Fibroblast of villous mesenchyme (primary cell): ENCODE measurements at regions not wholly inside any gene's neighbourhood (a gene's known extent, or its start where the extent isn't known, plus 50 kb on each side); places are given as distances from the start of the nearest gene placed in this dataset.
"Not testable (repeated sequence)": the region's sequence is repeated elsewhere in the genome, so short reads cannot be mapped to it uniquely, and the experiment has no call there.

ENCODE experiments used
- DNase-seq: peaks from one replicate; pipeline ENCODE4 v3.0.0-alpha.2; 2010; ENCODE audit warnings: low read depth
- H3K4me3 ChIP-seq: 2 replicates; pipeline ENCODE4 v1.5.1; 2011; ENCODE audit warnings: low read depth, mild to moderate bottlenecking, low read length
- TF ChIP-seq, protein P1 (sequence below): IDR thresholded peaks from 2 replicates; pipeline ENCODE4 v1.5.1; 2012; ENCODE audit warnings: low read depth, mild to moderate bottlenecking, low read length; ENCODE audit not compliant: insufficient read depth

DNA sequence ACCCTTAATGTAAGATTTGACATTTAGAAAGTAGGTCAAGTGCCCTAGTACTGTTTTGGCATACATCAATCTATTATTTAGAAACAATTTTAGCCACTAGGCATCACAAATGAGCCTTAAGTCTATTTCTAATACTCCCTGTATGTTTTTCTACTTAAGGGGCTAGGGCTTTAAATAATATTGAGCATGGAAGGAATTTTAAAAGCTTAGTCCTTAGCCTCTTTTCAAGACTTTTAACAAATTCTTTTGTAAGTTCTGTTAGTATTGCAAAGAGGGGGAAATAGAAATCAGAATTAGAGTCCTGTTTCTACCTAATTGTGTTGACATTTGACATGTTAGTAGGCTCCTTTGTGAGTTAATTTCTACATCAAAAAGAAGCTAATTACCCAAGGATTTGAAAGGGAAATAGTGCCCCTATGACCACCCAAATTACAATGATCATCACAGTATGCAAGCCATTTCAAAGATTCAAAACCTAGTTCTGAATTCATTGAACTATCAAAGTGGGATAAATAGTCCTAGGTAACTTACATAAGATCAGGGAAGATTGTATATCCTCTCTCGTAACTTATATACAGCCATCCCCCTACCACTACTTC, 647.8 kb upstream of the ACO1 start:
- no peak for DNase-seq
- TF ChIP-seq, protein P1, sequence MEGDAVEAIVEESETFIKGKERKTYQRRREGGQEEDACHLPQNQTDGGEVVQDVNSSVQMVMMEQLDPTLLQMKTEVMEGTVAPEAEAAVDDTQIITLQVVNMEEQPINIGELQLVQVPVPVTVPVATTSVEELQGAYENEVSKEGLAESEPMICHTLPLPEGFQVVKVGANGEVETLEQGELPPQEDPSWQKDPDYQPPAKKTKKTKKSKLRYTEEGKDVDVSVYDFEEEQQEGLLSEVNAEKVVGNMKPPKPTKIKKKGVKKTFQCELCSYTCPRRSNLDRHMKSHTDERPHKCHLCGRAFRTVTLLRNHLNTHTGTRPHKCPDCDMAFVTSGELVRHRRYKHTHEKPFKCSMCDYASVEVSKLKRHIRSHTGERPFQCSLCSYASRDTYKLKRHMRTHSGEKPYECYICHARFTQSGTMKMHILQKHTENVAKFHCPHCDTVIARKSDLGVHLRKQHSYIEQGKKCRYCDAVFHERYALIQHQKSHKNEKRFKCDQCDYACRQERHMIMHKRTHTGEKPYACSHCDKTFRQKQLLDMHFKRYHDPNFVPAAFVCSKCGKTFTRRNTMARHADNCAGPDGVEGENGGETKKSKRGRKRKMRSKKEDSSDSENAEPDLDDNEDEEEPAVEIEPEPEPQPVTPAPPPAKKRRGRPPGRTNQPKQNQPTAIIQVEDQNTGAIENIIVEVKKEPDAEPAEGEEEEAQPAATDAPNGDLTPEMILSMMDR, result no peak

DNA sequence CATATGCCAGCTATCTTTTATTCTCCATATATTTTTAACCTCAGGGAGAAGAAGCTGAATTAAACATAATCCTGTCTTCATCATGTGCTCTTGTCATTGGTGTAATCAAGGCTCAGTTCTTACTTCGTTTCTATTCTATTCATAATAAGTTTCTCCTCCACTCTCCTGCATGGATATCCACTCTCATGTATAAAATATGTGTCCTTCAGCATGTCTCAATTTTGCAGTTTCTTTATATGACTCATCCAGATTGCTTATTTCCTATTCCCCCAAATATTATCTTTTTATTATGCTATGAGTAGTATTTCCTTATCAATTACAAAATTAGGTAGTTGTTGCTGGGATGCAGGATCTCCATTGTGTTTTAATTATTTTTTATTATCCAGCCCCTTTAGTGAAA, 643.7 kb upstream of the ACO1 start:
- peak; percentile 2 for DNase-seq
- TF ChIP-seq, protein P1, result no peak
- no peak overlapping the region for H3K4me3 ChIP-seq

More for the DNA sequence above, 647.8 kb upstream of the ACO1 start:
- no peak overlapping the region for H3K4me3 ChIP-seq

DNA sequence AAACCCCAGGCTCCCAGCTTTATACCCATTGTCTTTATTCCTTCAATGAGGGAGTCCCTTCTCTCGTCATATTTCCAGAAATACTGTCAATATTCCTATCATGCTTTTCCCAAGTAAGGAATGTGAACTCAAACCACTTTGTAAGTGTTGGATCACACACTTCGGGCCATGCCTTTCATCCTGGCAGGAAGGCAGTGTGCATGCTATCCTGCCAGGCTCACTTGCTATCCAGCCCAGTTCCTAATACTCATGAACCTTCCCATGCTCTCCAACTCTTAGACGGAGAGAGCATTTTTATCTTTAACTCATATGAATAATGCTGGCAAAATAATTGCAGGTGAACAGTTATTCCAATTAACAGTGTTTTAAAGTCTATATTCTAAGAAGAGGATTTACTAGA, 639.9 kb upstream of the ACO1 start:
- TF ChIP-seq, protein P1, result no peak
- no peak for DNase-seq
- no peak overlapping the region for H3K4me3 ChIP-seq

DNA sequence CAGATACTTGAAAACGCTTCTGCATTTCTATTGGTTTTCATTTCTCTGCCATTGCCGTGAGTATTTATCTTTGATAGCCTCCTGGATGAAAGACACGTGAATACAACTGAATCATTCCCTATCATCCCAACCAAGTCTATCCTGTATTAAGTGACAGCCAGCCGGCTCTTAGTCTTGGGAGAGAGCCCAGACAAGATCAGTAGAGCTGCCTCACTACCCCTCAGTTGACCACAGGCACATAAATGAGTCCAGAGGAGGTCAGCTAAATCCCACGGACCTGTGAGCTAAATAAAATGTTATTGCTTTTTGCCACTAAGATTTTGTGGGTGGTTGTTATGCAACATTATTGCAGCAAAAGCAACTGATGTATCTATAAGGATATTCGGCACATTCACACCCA, 639.0 kb upstream of the ACO1 start:
- H3K4me3 ChIP-seq, result no peak overlapping the region
- TF ChIP-seq, protein P1, result no peak
- DNase-seq, result no peak

DNA sequence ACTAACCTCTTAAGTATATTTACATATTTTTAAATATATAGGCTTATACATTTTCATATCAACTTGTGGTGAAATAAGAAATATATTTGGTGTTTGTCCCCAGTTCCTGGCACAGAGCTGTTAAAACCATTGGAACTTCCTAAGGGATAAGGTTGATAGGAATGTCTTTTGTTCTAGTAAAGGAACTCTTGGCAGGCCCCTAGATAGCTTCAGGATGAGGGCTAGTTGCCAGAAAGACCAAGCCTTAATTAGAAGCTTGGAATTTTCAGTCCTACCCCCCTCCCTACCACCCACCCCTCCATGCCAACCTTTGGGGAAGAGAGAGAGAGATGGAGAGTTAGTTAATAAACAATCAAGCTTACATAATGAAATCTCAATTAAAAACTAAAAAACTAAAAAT, 638.6 kb upstream of the ACO1 start:
- TF ChIP-seq, protein P1, result no peak
- no peak overlapping the region for H3K4me3 ChIP-seq
- DNase-seq, result no peak

DNA sequence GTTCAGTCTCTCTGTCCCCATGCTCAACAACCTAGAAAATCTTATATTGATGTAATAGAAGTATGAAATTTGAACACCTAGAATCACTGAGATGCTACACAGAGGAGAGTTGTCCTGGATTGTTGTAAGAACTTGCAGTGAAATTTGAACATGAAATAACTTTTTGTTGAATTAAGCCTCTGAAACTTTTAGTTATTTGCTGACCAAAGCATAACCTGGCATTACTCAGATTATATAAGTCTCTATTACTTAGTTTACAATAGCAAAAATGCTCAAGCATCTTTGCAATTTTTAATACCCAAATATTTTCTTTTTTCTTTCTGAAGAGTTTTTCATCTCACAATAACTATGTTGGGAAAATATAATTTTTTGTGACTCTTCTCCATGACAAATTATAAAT, 630.7 kb upstream of the ACO1 start:
- no peak for DNase-seq
- TF ChIP-seq, protein P1, result no peak
- H3K4me3 ChIP-seq, result no peak overlapping the region

DNA sequence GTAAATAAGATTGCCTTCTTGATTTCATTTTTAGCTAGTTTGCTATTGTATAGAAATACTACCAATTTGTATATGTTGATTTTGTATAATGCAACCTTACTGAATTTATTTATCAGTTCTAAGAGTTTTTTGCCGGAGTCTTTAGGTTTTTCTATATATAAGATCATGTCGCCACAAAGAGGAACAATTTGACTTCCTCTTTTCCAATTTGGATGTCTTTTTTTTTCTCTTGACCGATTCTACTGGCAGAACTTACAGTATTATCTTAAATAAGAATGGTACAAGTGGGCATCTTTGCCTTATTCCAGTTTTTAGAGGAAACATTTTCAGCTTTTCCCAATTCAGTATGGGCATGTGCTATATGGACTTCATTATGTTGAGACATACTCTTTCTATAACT, 624.7 kb upstream of the ACO1 start:
- no peak overlapping the region for H3K4me3 ChIP-seq
- no peak for DNase-seq
- TF ChIP-seq, protein P1, result no peak

DNA sequence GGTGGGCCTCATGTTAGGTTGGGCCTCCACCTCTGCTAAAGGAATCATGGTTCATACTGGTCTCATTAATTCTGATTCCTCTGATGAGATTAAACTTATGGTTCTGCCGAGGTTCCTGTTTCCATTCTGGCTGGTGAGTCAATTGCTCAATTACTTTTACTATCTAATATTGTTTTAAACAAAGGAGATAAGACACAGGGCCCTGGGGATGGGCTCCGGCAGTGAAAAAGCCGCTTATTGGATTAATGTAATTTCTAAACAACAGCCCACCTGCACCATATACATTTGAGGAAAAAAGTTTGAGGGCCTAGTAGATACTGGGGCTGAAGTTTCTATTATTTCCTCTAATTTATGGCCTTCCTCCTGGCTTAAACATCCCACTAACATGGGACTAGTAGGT, 610.4 kb upstream of the ACO1 start:
- not testable (repeated sequence) for DNase-seq, H3K4me3 ChIP-seq
